Testis (tissue), 2 donors: ENCODE measurements at regions not wholly inside any gene's neighbourhood (a gene's known extent, or its start where the extent isn't known, plus 50 kb on each side); places are given as distances from the start of the nearest gene placed in this dataset.

Source experiments
- CTCF ChIP-seq, 3 experiments: fragments of 450-650 bp in 2 of 3; fragments of 200-600 bp in 1 of 3; sonication (generic) in 1 of 3; IDR thresholded peaks; one replicate each; pipeline ENCODE4 v1.5.1; 2016 to 2019; ENCODE audit warnings: antibody characterized with exemption in 3 of 3, mild to moderate bottlenecking in 2 of 3, moderate library complexity in 1 of 3
- POLR2A ChIP-seq: fragments of 450-650 bp; IDR thresholded peaks from one replicate; pipeline ENCODE4 v1.6.1; 2017; ENCODE audit warnings: antibody characterized with exemption, mild to moderate bottlenecking, moderate library complexity

- TF ChIP-seq CTCF (IDR thresholded peaks at IDR 0.05) (no peak), POLR2A (no peak)
These were observed 797.4 kb downstream of the RPS29 start for GRCh38 chr14:48788771-48789170.
